ENCODE measurements at regions not wholly inside any gene's neighbourhood (a gene's known extent, or its start where the extent isn't known, plus 50 kb on each side); places are given as distances from the start of the nearest gene placed in this dataset.
"Not testable (repeated sequence)": the region's sequence is repeated elsewhere in the genome, so short reads cannot be mapped to it uniquely, and the experiment has no call there.

DNA sequence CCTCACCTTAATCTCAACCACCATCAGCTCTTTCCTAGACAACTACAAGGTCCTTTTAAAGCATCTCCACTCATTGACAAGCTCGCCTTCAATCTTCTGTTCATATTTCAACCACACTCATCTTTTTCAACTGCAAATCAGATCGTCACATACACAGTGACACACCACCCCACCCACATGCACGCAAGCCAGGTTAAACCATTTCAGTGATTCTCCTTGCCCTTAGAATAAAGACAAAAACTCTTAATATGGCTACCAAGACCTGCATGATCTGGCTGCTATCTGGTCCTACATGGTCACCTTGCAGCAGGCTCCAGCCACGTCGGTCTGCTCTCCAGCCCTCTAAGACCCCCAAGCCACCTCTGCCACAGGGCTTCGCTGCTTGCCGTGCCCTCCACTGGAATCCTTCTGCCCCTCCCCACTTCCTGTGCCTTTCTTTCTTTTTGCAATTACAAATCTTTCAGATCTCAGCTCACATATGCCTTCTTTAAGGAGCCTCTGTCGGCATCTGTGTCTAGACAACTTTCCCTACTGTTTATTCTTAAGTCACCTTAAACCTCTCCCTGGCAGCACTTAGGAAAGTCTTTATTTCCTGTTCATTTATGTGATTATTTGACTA lies 507.3 kb upstream of the ARID1B start:
- DNase-seq = no peak

DNA sequence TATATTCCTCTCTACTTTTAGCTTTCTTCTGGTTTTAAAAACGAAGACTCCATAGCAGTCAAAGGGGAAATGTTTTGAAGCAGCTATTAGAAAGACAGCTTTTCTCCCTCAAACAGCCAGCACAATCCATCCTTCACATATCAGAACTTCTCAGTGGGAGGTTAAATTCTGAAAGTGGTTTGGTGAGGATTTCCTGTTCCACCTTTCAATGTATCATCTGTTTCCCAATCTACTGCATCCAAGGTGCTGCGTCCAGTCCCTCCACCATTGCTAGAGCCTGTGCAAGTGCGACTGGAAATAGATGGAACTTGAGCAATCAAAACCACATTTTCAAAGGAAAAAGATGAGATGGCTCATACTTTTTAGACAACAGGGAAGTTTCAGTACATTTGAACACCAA lies 508.3 kb upstream of the ARID1B start:
- no peak for DNase-seq

DNA sequence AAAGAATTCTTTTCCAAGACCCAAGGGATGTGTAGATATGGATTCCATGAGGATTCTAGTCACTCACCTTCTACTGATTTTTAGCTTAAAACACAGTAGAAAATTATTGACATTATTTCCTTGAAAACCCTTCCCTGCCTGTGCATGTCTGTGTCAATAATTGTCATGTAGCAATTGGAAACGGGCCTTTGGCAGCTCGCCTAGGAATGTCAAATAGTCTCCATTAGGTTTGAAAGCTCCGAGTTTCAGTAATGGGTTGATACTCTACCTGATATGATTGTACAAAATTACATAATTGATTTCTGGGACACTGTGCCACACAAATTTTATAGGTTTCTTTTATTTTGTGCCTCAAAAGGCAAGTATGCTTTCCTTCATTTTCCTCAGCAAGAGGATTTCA lies 515.2 kb upstream of the ARID1B start:
- DNase-seq = no peak

DNA sequence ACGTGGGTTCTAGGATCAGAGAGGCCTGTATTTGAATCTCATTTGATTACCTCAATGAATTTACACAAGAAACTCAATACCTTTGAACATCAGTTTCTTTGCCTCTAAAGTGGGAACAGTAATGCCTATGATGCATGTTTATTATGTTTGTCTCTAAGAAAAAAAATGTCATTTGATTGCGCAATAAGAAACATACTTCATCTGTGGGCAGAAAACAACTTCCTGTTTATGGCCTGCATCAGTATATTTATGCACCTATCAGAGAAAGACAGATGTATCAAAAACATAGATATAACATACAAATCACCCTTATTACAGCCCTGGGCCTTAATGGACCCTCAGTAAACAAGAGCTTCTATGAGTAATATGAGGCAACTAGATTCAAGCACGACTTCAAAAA lies 516.4 kb upstream of the ARID1B start:
- no peak for DNase-seq

DNA sequence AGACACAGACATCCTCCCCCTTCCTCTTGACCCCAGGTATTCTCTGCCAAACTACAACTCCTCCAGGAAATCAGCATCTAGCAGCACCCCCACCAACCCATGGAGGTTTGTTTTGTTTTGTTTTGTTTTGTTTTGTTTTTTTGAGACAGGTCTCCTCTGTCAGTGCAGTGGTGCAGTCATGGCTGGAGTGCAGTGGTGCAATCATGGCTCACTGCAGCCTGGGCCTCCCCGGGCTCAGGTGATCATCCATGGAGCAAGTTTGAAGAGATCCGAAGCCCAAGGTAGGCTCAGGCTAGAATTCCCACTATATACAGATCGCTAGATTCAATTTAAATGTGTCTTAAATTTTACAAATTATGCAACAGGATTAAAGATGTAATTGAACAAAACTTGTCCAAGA lies 518.2 kb upstream of the ARID1B start:
- no peak for DNase-seq

DNA sequence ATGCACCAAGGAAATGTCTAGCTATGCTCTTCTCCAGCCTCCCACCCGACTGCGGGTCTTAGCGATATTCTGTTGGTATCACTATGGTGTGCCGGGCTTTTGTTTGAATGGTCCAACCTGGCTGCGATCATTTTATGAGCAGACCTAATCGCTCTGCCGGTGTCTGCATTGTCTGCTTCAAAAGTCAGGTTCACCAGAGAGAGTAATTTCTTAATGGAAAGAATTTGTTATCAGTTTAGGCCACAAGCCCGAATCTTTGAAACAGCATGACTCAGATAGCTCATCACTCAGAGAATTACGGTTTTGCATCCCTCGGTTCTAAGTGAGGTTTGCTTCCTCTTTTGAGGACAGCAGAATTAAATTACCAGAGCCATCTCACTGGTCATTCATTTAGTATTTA lies 521.0 kb upstream of the ARID1B start:
- no peak for DNase-seq

DNA sequence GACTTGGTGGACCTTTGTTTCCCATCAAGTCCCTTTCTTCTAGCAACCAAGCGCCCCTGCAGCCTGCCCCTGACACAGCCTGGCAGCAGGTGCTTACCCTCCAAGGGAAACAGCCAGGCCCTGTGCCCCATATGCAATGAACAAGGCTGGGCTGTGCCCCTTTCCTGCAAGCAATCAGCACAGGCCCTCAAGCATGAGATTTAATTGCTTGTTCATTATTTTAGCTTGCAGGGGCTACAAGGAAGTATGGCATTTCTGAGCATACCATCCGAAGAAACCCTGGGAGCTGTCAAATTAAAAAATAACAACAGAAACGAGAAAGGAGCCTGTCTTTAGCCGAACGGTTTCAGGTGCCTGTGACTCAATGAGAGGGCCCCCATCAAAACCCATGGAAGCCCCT lies 522.9 kb upstream of the ARID1B start:
- no peak for DNase-seq

DNA sequence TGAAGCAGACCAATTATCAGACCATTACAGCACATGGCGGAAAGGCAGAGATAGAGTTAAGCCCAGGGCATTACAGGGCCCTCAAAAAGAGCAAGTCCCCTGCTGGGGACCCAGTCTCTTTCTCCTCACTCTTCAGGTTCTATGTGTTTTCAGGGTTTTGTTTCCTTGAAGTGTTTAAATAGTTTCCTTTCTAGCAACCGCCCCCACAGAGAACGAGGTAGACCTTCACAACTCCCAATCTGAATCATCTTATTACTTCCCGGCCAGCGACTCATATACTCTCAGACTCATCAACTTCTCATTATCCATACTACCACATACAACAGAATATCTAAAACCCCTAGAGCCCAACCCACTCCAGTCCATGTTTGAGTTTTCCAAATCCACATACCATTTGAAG lies 526.6 kb upstream of the ARID1B start:
- DNase-seq = no peak

DNA sequence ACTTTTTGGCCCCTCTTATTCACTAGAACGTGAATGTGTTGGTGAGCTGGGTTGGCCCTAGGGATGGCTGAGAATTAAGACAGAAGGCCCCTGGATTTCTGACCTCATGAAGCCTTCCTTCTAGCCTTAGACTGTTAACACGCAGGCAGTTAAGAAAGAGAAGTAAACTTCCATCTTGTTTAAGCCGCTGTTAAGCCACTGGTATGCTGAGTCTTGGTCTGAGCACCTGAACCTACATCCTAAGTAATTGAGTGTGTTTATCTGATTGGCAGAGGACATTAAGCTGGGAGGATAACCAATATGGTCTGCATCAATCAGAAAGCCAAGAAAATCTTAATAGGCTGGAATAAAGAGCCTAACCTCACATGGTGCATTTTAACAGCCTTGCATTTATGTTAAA lies 535.0 kb upstream of the ARID1B start:
- DNase-seq = no peak

DNA sequence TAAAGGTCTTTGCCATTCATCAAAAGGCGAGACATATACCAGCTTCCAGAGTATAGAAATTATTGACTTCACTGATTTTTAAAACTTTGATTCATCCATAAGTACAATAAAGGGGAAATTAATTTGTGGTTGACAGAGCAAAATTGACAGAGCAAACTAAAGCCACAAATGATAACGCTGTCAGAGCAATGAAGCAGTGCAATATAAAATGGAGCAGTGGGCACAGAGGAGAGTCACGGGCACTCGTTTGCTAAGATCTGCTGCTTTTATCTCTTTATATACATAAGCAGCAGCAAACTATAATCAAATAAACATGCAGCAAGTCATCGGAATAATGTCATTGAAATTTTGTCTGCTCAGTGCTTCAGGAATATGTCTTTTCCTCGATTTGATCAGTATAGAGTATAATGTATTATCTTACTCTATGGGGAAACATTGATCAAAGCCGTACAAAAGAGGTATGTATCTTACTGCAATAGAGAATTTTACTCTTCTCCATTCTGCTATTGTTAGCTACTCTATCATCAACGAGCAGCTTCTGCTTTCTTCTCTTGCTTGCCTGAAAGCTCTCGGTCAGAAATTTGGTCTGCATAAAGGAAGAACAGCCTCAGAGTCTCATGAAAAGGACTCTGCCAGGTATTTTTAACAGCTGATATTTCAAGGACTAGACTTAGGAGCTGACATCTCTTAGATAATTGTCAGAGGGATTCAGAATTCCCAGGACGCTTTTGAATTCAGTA lies 546.0 kb upstream of the ARID1B start:
- DNase-seq = no peak

DNA sequence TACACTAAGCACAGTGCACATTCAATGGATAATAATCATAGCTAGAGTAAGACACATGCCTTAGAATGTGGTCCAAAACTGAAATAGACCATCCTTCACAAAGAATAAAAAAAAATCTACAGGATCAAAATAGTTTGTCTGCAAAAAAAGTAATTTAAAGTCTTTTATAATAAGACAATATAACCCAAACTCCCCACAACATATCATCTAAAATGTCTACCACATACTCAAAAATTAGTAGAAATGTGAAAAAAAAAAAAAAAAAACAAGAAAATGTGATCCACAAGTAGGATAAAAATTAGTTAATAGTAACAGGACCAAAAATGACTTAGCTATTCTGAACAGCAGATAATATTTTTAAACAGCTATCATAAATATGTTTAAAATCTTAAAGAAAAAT lies 557.2 kb upstream of the ARID1B start:
- DNase-seq = no peak

DNA sequence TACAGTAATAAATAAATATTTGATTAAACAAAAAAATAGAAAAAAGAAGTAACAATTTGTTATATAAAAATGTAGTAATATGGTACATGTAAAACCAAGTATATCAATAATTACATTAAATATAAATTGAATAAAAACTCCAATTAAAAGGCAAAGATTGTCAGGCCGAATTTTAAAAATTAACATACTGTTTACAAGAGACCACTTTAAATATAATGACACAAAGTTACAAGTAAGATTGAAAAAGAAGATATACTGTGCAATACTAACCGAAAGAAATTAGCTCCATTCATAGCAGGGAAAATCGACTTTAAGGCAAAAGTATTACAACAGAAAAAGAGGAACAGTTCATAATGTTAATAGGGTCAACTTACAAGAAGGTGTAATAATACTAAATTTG lies 571.5 kb upstream of the ARID1B start:
- no peak for DNase-seq

DNA sequence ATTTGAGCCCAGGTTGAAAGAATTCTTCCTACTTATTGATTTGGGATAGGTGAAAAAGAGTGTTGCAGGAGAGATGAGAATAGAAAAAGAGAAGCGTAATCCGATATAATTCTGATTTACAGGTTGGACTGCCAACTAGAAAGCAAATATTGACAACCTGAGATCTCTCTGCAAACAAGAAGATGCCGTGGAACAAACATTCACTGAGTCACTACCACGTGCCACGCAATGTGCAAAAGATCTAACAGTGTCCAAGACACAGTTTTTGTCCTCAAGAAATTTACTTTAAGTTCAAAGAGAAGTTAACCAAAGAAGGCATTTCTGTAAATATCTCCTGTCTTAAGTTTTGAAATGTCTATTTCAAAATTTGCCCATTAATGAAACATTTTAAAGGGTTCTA lies 578.0 kb upstream of the ARID1B start:
- DNase-seq = no peak

DNA sequence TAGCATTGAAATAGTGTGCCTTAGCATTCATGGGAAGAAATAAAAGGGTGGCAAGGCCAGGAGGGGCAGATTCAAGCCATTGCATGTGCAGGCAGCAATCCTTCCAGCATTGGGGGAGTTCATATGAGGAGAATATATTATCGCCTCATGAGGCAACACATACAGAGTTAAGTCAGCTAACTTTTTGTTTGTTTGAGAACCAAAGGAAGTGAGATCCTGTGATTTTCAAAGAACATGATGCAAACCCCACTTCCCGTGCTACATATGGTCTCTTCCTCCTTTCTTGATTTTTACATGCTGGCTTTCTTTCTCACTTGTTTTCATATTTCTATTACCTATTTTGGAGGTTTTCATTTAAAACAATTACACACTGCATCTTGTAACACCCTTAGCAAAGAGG lies 579.7 kb upstream of the ARID1B start:
- no peak for DNase-seq

DNA sequence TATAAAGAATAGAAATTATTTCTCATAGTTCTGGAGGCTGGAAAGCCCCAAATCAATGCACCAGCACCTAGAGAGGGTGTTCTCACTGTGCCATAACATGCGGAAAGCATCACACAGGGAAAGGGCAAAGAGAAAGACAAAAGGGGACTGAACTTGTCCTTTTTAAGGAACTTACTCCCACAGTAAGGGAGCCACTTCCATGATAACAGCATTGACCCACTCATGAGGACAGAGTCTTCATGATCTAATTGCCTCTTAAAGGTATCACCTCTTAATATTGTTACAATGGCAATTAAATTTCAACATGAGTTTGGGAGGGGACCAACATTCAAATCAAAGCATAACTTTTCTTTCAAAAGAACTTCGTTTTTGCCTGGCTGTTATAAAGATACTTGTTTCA lies 582.2 kb upstream of the ARID1B start:
- DNase-seq = no peak

DNA sequence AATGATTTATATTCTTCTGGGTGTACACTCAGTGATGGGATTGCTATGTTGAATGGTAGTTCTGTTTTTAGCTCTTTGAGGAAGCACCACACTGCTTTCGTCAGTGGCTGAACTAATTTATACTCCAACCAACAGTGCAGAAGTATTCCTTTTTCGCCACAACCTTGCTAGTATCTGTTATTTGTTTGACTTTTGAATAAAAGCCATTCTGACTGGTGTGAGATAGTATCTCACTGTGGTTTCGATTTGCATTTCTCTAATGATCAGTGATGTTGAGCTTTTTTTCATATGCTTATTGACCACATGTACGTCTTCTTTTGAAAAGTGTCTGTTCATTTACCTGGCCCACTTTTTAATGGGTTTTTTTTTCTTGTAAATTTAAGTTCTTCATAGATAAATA lies 583.8 kb upstream of the ARID1B start:
- no peak for DNase-seq

DNA sequence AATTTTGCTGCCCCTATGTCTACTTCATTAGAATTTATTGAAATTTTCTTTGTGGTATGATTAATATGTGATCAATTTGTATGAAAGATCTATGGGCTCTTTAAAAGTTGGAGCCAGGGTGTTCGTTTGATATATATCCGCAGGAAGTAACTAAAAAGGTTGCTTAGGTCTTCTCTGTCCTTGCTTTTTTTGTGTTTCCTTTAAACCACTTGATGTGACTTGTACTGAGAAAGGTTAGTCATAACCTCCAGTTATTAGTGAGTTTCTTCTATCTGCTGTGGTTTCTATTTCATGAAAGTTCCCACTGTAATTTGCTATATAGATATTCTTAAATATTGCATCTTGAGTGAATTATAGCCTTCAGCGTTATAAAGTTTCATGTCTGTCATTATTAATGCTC lies 585.3 kb upstream of the ARID1B start:
- DNase-seq = no peak

DNA sequence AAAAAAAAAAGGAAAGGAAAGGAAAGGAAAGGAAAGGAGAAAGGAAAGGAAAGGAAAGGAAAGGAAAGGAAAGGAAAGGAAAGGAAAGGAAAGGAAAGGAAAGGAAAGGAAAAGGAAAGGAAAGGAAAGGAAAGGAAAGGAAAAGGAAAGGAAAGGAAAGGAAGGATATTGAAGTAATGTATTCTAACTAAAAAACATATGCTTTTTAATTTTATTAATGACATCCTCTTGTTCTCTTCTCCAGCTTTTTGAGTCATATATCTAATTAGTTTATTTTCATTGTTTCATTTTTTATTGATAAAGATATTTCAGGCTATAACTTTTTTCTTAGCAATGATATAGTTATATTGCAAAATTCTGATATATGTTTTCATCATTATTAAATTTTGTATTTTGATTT lies 585.8 kb upstream of the ARID1B start:
- DNase-seq = not testable (repeated sequence)

DNA sequence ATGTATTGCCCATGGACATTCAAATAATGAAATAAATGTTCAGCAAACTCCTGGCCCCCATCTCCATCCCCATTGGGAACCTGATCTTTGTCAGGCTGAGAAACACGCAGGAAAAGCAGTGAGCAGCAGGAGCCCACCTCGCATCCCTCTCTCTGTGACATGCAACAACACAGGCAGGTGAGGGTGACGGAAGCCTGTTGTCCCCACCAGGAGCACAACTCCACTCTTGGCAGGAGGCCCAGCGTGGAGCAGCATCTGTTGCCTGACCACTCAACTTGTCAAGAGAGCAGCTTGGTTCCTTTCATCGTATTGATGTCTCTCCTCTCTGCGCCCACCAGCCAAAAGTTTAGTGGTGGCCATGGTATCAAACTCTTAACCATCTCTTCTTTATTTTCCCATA lies 586.9 kb upstream of the ARID1B start:
- DNase-seq = no peak

DNA sequence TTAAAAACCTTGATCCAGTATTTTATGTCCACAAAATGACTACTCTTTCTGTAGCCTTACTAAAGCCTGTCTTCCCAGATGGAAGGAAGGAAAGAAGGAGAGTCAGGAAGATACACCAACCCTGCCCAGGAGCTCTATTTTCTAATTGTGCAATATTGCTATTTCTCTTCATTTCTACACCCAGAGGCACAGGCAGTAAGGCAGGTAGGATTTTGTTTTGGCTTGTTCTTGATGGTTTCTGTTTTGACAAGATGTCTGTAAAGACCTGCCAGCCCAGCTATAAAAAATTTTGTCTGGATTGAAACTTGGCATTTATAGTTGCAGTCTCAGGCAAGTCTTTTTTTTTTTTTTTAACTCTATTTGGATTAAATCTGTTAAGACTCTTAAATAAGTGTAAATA lies 587.5 kb upstream of the ARID1B start:
- no peak for DNase-seq

DNA sequence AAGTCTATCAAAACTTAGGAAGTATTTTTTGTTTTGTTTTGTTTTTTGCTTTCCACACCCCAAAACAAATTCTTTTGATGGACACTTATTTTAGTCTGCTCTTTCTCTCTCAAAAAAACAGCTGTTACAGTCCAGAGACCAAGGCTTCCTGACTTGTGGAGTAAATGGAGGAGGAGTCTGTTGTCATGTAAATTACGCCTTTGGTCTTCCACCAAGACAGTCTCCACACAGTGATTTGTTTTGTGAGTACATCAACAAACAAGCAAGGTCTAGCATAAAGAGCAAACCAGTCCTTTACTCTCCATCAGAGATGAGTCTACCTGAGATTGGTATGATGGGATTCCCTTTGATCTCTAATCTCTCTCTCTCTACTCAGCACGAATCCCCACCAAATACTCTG lies 588.0 kb upstream of the ARID1B start:
- no peak for DNase-seq

DNA sequence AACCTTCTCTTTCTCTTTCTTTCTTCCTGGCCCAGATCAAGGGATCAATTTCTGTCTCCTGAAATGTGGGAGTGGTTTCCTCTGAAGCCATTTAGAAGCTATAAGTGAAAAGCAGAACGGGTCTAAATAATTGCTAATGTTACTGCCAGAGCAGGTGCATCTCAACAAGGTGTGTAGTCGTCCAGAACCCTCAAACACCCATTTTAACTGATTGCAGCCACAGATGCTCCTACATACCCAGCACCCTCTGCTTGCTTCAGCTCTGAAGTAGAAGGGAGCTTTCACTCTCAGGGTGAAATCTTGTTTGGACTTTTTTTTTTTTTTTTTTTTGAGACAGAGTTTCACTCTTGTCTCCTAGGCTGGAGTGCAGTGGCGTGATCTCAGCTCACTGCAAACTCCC lies 592.1 kb upstream of the ARID1B start:
- DNase-seq = no peak

DNA sequence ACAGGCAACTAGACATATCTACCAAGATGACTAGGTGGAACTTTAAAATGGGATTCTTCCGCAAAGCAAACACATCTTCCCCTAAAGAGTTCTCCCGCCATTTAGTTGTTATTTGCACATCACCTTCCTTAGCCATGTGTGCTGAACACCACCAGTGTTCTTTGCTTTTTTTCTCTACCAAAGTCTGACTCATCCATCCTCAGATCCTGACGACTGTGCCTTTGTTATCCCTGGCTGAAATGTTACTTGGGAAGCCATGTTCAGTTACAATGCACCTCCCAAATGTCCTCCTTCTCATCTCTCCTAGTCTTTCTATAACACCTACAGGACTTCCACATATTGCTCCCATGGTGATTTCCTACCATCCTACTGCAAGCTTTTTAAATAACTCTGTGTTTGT lies 593.5 kb upstream of the ARID1B start:
- no peak for DNase-seq

DNA sequence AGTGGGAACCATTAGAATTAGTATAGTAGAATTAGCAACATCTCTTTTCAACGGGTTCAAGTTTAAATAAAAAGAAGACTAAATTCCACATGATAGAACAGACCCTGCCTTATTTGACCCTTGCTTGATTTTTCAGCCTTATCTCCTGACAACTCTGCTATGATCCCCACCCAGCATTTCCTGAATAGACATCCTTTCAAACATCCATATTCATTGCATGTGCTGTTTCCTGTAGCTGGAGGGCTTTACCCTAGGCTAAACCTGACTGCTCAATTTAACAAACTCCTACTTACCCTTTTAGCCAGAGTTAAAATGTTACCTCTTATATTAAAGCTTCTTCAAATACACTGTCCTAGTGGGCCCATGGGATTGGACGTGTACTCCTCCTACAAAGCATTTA lies 594.8 kb upstream of the ARID1B start:
- DNase-seq = no peak

DNA sequence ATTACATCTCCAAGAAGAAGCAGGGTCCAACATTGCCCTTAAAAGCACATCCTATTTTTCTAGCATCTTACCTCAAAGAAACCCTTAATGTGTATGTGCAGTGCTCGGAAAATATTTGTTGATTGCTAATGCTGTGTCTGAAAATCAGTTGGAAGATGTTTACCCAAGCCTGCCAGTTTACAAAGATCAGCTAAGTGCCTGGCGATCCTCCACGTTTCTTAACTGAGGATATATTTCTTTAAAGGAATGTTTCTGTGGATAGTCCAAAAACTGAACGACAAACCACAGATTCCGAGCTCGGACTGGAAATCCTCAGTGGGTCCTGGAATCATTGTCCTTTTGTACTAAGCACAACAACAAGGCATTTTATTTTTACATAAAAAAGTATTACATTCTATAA lies 595.7 kb upstream of the ARID1B start:
- DNase-seq = no peak
